DLD1 (cell line): ENCODE measurements at regions not wholly inside any gene's neighbourhood (a gene's known extent, or its start where the extent isn't known, plus 50 kb on each side); places are given as distances from the start of the nearest gene placed in this dataset.
"Not testable (repeated sequence)": the region's sequence is repeated elsewhere in the genome, so short reads cannot be mapped to it uniquely, and the experiment has no call there.

ENCODE experiments used
- in situ Hi-C: cut with HindIII; loops from 2 replicates; pipeline ENCODE4 v1.10.0; 2017; ENCODE audit warnings: low sequenced_read_pairs

- in situ Hi-C loops, result not testable (repeated sequence)
These were observed 203.4 kb downstream of the DSC3 start for GRCh38 chr18:30839056-30839561.

- in situ Hi-C loops, result no loop called here
These were observed 213.8 kb downstream of the DSC3 start for GRCh38 chr18:30828700-30829099.

- in situ Hi-C loops, result no loop called here
These were observed 222.9 kb downstream of the DSC3 start for GRCh38 chr18:30819619-30820018.

- in situ Hi-C loops, result no loop called here
These were observed 228.1 kb downstream of the DSC3 start for GRCh38 chr18:30814446-30814845.

- in situ Hi-C loops, result no loop called here
These were observed 231.0 kb downstream of the DSC3 start for GRCh38 chr18:30811580-30811979.

GRCh38 chr18:30810580-30810979, 232.0 kb downstream of the DSC3 start:
- in situ Hi-C loops, result no loop called here

GRCh38 chr18:30806823-30807222, 235.7 kb downstream of the DSC3 start:
- in situ Hi-C loops, result no loop called here

GRCh38 chr18:30800800-30801199, 241.7 kb downstream of the DSC3 start:
- in situ Hi-C loops, result no loop called here

GRCh38 chr18:30792051-30792450, 250.5 kb downstream of the DSC3 start:
- in situ Hi-C loops, result no loop called here

GRCh38 chr18:30788411-30788991, 254.0 kb downstream of the DSC3 start:
- in situ Hi-C loops, result not testable (repeated sequence)

GRCh38 chr18:30787410-30787809, 255.1 kb downstream of the DSC3 start:
- in situ Hi-C loops, result no loop called here

GRCh38 chr18:30781601-30782000, 260.9 kb downstream of the DSC3 start:
- in situ Hi-C loops, result no loop called here

GRCh38 chr18:30775629-30776028, 266.9 kb downstream of the DSC3 start:
- in situ Hi-C loops, result no loop called here

- in situ Hi-C loops, result not testable (repeated sequence)
These were observed 270.4 kb downstream of the DSC3 start for GRCh38 chr18:30772170-30772569.

- in situ Hi-C loops, result no loop called here
These were observed 276.5 kb downstream of the DSC3 start for GRCh38 chr18:30766053-30766452.

- in situ Hi-C loops, result no loop called here
These were observed 277.3 kb downstream of the DSC3 start for GRCh38 chr18:30765247-30765646.

GRCh38 chr18:30763902-30764350, 278.6 kb downstream of the DSC3 start:
- in situ Hi-C loops, result no loop called here

GRCh38 chr18:30754846-30755245, 287.7 kb downstream of the DSC3 start:
- in situ Hi-C loops, result no loop called here

GRCh38 chr18:30748541-30748940, 294.0 kb downstream of the DSC3 start:
- in situ Hi-C loops, result no loop called here

- in situ Hi-C loops, result no loop called here
These were observed 296.3 kb downstream of the DSC3 start for GRCh38 chr18:30746224-30746623.

- in situ Hi-C loops, result no loop called here
These were observed 299.5 kb downstream of the DSC3 start for GRCh38 chr18:30743033-30743432.

GRCh38 chr18:30730915-30731314, 311.6 kb downstream of the DSC3 start:
- in situ Hi-C loops, result no loop called here

- in situ Hi-C loops, result no loop called here
These were observed 314.7 kb downstream of the DSC3 start for GRCh38 chr18:30727849-30728248.
